IMR-90 (cell line): ENCODE measurements at regions not wholly inside any gene's neighbourhood (a gene's known extent, or its start where the extent isn't known, plus 50 kb on each side); places are given as distances from the start of the nearest gene placed in this dataset.

Source experiments
- ATAC-seq: fragments of 200-7000 bp; cut with Tn5 transposase; 2 replicates; pipeline ENCODE4 v1.9.1; 2020; ENCODE audit warnings: low read depth, mild to moderate bottlenecking, moderate library complexity
- BruUV-seq: library from RNA; stranded (reverse); fragments of 400-500 nt; replicated peaks from 2 replicates; lab custom pipeline; 2021; lab: Mats Ljungman, UMichigan
- CTCF ChIA-PET: fragments of 300-600 bp; formaldehyde crosslinking; extraction: SDS; loops from one replicate; lab custom pipeline; 2021; ENCODE audit warnings: antibody characterized with exemption; lab: Yijun Ruan, JAX
- POLR2A ChIA-PET: fragments of 300-600 bp; sonication (Branson Sonifier 250); formaldehyde crosslinking; loops from one replicate; lab custom pipeline; 2022; ENCODE audit warnings: antibody characterized with exemption; ENCODE audit not compliant: unreplicated experiment; lab: Charles Lee
- DNase-seq: peaks from one replicate; pipeline ENCODE4 v3.0.0; 2013
- H2AFZ ChIP-seq: replicated peaks from 2 replicates; pipeline ENCODE3; 2013; ENCODE audit warnings: low read length, mild to moderate bottlenecking; ENCODE audit not compliant: poor library complexity
- H2AK5ac ChIP-seq: 2 replicates; pipeline ENCODE4 v1.6.1; 2013; ENCODE audit warnings: low read depth, low read length, inconsistent platforms
- H2AK9ac ChIP-seq: replicated peaks from 2 replicates; pipeline ENCODE3; 2013; ENCODE audit warnings: mild to moderate bottlenecking, low read depth, low read length, moderate library complexity; ENCODE audit not compliant: poor library complexity
- H2BK120ac ChIP-seq: 2 replicates; pipeline ENCODE4 v1.6.1; 2013; ENCODE audit warnings: low read depth, low read length, inconsistent platforms
- H2BK15ac ChIP-seq: 3 replicates; pipeline ENCODE4 v1.6.1; 2013; ENCODE audit warnings: low read depth, low read length, inconsistent platforms
- H2BK20ac ChIP-seq: 2 replicates; pipeline ENCODE4 v1.6.1; 2013; ENCODE audit warnings: low read depth, mild to moderate bottlenecking, inconsistent platforms, low read length, moderate library complexity
- H2BK5ac ChIP-seq: 2 replicates; pipeline ENCODE4 v1.6.1; 2013; ENCODE audit warnings: mild to moderate bottlenecking, low read depth, low read length, inconsistent platforms; ENCODE audit not compliant: poor library complexity, severe bottlenecking
- H3K14ac ChIP-seq: replicated peaks from 2 replicates; pipeline ENCODE4 v1.6.1; 2013; ENCODE audit warnings: low read depth, low read length, inconsistent platforms
- H3K18ac ChIP-seq: 2 replicates; pipeline ENCODE4 v1.6.1; 2013; ENCODE audit warnings: low read depth, low read length, control low read depth
- H3K23ac ChIP-seq: 2 replicates; pipeline ENCODE4 v1.6.1; 2013; ENCODE audit warnings: low read depth, low read length, inconsistent platforms
- H3K27ac ChIP-seq: 2 replicates; pipeline ENCODE4 v1.5.1; 2013; ENCODE audit warnings: mild to moderate bottlenecking, control low read depth, low read length; ENCODE audit not compliant: insufficient read depth
- H3K27me3 ChIP-seq: 2 replicates; pipeline ENCODE4 v1.6.1; 2013; ENCODE audit warnings: low read length; ENCODE audit not compliant: control insufficient read depth, insufficient read depth
- H3K36me3 ChIP-seq: 2 replicates; pipeline ENCODE4 v1.6.1; 2013; ENCODE audit warnings: low read length, mixed read lengths; ENCODE audit not compliant: control insufficient read depth, insufficient read depth
- H3K4ac ChIP-seq: 2 replicates; pipeline ENCODE4 v1.6.1; 2013; ENCODE audit warnings: low read depth, low read length, inconsistent platforms
- H3K4me1 ChIP-seq: 2 replicates; pipeline ENCODE4 v1.6.1; 2013; ENCODE audit warnings: low read length, mixed read lengths; ENCODE audit not compliant: control insufficient read depth, insufficient read depth
- H3K4me2 ChIP-seq: 2 replicates; pipeline ENCODE4 v1.6.1; 2013; ENCODE audit warnings: low read depth, mild to moderate bottlenecking, control low read depth, low read length, moderate library complexity
- H3K4me3 ChIP-seq: 2 replicates; pipeline ENCODE4 v1.5.1; 2013; ENCODE audit warnings: low read depth, mild to moderate bottlenecking, control low read depth, low read length, moderate library complexity; ENCODE audit not compliant: insufficient read depth
- H3K56ac ChIP-seq: 2 replicates; pipeline ENCODE4 v1.6.1; 2013; ENCODE audit warnings: low read length, inconsistent platforms; ENCODE audit not compliant: insufficient read depth; ENCODE audit errors: extremely low read depth
- H3K79me1 ChIP-seq, 2 experiments: 2 replicates each; pipeline ENCODE4 v1.6.1; 2013; ENCODE audit warnings: low read length in 2 of 2, inconsistent platforms in 1 of 2, low read depth in 1 of 2
- H3K9ac ChIP-seq: 2 replicates; pipeline ENCODE4 v1.6.1; 2013; ENCODE audit warnings: low read depth, low read length, control low read depth
- H3K9me1 ChIP-seq: 2 replicates; pipeline ENCODE4 v1.6.1; 2013; ENCODE audit warnings: low read length, inconsistent platforms; ENCODE audit not compliant: insufficient read depth
- H3K9me3 ChIP-seq: 2 replicates; pipeline ENCODE4 v1.6.1; 2013; ENCODE audit warnings: low read length; ENCODE audit not compliant: control insufficient read depth, insufficient read depth
- H4K20me1 ChIP-seq: 2 replicates; pipeline ENCODE4 v1.6.1; 2013; ENCODE audit warnings: low read length, inconsistent platforms; ENCODE audit not compliant: insufficient read depth
- H4K5ac ChIP-seq: 2 replicates; pipeline ENCODE4 v1.6.1; 2013; ENCODE audit warnings: mild to moderate bottlenecking, low read depth, low read length, control low read depth
- H4K8ac ChIP-seq, 2 experiments: 2 replicates each; pipeline ENCODE4 v1.6.1; 2013; ENCODE audit warnings: low read depth in 2 of 2, low read length in 2 of 2, control low read depth in 1 of 2, inconsistent platforms in 1 of 2
- H4K91ac ChIP-seq: 2 replicates; pipeline ENCODE4 v1.6.1; 2013; ENCODE audit warnings: low read depth, low read length, inconsistent platforms; ENCODE audit not compliant: insufficient read depth
- BHLHE40 ChIP-seq: fragments of 150-350 bp; IDR thresholded peaks from 2 replicates; pipeline ENCODE4 v1.6.1; 2016; ENCODE audit warnings: mild to moderate bottlenecking, low read depth, low read length
- FOS ChIP-seq: fragments of 150-350 bp; IDR thresholded peaks from 2 replicates; pipeline ENCODE4 v1.6.1; 2016; ENCODE audit warnings: low read depth, low read length
- SMC3 ChIP-seq: fragments of 150-350 bp; IDR thresholded peaks from 2 replicates; pipeline ENCODE4 v1.6.1; 2016; ENCODE audit warnings: low read depth, mild to moderate bottlenecking, antibody characterized with exemption, low read length, moderate library complexity
- WGBS, 2 experiments: methylation state at CpG; one replicate each; pipeline versions ENCODE4 v1.1.5 to v1.1.7; 2013; ENCODE audit warnings: missing lambda C conversion rate in 2 of 2; ENCODE audit not compliant: insufficient read length in 1 of 2; ENCODE audit errors: extremely low coverage in 2 of 2; 5-methylcytosine and 5-hydroxymethylcytosine counted together
- dilution Hi-C: fragments of 300-500 bp; cut with HindIII; formaldehyde crosslinking; loops from one replicate; pipeline ENCODE4 v1.14.3; 2018; ENCODE audit warnings: low sequenced_read_pairs; ENCODE audit not compliant: unreplicated experiment
- in situ Hi-C: fragments of 300-500 bp; cut with MboI; formaldehyde crosslinking; loops from 3 replicates; pipeline ENCODE4 v1.14.3; 2019; ENCODE audit warnings: low sequenced_read_pairs, inconsistent platforms, mixed read lengths
- intact Hi-C: fragments of 100-400 bp; cut with micrococcal nuclease; formaldehyde crosslinking; loops from 2 replicates; pipeline ENCODE4 v1.10.0; 2022

DNA sequence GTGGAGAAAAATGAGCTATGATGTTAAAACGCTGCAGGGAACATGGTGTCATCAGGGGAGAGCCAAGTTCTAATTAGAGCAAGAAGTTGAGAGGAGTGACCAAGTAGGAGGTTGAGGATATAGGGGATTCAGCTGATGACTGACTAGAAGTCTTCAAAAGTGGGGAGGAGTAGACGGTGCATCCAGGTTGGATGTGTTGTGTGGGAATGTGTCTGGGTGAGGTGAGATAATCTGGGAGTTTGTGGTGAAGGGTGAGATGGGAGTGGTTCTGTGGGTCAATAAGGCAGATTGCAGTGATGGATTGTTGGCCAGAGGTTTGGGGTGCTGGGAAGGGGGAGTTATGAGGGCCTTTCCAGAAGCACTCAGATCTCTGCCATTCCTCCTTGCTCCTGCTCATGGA is 72.0 kb upstream of the IRF2BP2 start:
- H4K20me1 ChIP-seq, result no peaks in the 10 kb centered on the region
- in situ Hi-C loops (no loop called here), dilution Hi-C loops (no loop called here), intact Hi-C loops (loop anchor here (5.0 kb wide), 1 partner anchor 40 kb away; no protein-coding TSS in a partner anchor)
- no peak for DNase-seq
- H3K36me3 ChIP-seq, result no peaks in the 10 kb centered on the region
- H3K79me1 ChIP-seq, result no peaks in the 10 kb centered on the region
- H3K14ac ChIP-seq, result no peak overlapping the region
- H3K9ac ChIP-seq, result no peak overlapping the region
- no peak overlapping the region for H3K23ac ChIP-seq
- peaks cover 2% of the 10 kb centered on the region; the same call in 1 of the 2 replicates for H3K4me1 ChIP-seq
- H3K9me3 ChIP-seq, result no peaks in the 10 kb centered on the region
- 0 out of 2 replicates have a peak, but pooled peaks cover 3% of the 10 kb centered on the region for H3K9me1 ChIP-seq
- H2AK9ac ChIP-seq, result no peak overlapping the region
- TF ChIP-seq FOS (no peak), BHLHE40 (no peak), SMC3 (no peak)
- H4K5ac ChIP-seq, result no peak overlapping the region
- WGBS, 2 experiments, result 100% methylated on average over 1 of the region's 2 CpGs; no CpG with 5 or more reads in 1 of the 2 experiments
- no peak overlapping the region for H2BK15ac ChIP-seq
- POLR2A ChIA-PET, result no interaction called here
- H2AK5ac ChIP-seq, result 0 out of 2 replicates have a peak overlapping the region, but pooled peaks have one; percentile 39
- no peak overlapping the region for H3K4me2 ChIP-seq
- no peaks in the 10 kb centered on the region; the same call in 1 of the 2 replicates for H3K27me3 ChIP-seq
- BruUV-seq, result no TSS peak
- no peak overlapping the region for H3K18ac ChIP-seq
- H4K91ac ChIP-seq, result no peak overlapping the region
- H2BK20ac ChIP-seq, result no peak overlapping the region
- H3K56ac ChIP-seq, result no peak overlapping the region
- H3K27ac ChIP-seq, result no peak overlapping the region
- no peak for ATAC-seq
- H3K4ac ChIP-seq, result no peak overlapping the region
- H3K4me3 ChIP-seq, result no peak overlapping the region
- H2AFZ ChIP-seq, result no peak overlapping the region
- no peak overlapping the region for H4K8ac ChIP-seq
- CTCF ChIA-PET, result no interaction called here
- no peak overlapping the region for H2BK120ac ChIP-seq
- H2BK5ac ChIP-seq, result no peak overlapping the region
